GM03348 (cell line): ENCODE measurements at regions not wholly inside any gene's neighbourhood (a gene's known extent, or its start where the extent isn't known, plus 50 kb on each side); places are given as distances from the start of the nearest gene placed in this dataset.
"Not testable (repeated sequence)": the region's sequence is repeated elsewhere in the genome, so short reads cannot be mapped to it uniquely, and the experiment has no call there.

Experiments used
- DNase-seq: peaks from one replicate; pipeline ENCODE4 v3.0.0; 2012; ENCODE audit warnings: low spot score

GRCh38 chr3:193047461-193047860 lies 129.8 kb upstream of the MB21D2 start:
- not testable (repeated sequence) for DNase-seq

- DNase-seq = no peak
These were observed 130.5 kb upstream of the MB21D2 start for GRCh38 chr3:193048127-193048526.

GRCh38 chr3:193049935-193050334 lies 132.3 kb upstream of the MB21D2 start:
- no peak for DNase-seq

GRCh38 chr3:193051314-193051713 lies 133.7 kb upstream of the MB21D2 start:
- DNase-seq = no peak

- DNase-seq = no peak
These were observed 134.8 kb upstream of the MB21D2 start for GRCh38 chr3:193052354-193053045.

- no peak for DNase-seq
These were observed 135.4 kb upstream of the MB21D2 start for GRCh38 chr3:193053046-193053435.

- DNase-seq = no peak
These were observed 137.7 kb upstream of the MB21D2 start for GRCh38 chr3:193055352-193055751.

GRCh38 chr3:193057616-193058015 lies 140.0 kb upstream of the MB21D2 start:
- DNase-seq = no peak

GRCh38 chr3:193060748-193061546 lies 143.3 kb upstream of the MB21D2 start:
- no peak for DNase-seq

- DNase-seq = no peak
These were observed 150.7 kb upstream of the MB21D2 start for GRCh38 chr3:193068365-193068764.

- not testable (repeated sequence) for DNase-seq
These were observed 152.1 kb upstream of the MB21D2 start for GRCh38 chr3:193069732-193070131.

GRCh38 chr3:193078996-193079753 lies 161.5 kb upstream of the MB21D2 start:
- DNase-seq = no peak

GRCh38 chr3:193080821-193081365 lies 160.1 kb upstream of the PLAAT1 start:
- no peak for DNase-seq

- DNase-seq = no peak
These were observed 155.4 kb upstream of the PLAAT1 start for GRCh38 chr3:193085655-193086054.

GRCh38 chr3:193086681-193087080 lies 154.3 kb upstream of the PLAAT1 start:
- no peak for DNase-seq

- DNase-seq = no peak
These were observed 153.7 kb upstream of the PLAAT1 start for GRCh38 chr3:193087336-193087735.

- no peak for DNase-seq
These were observed 145.7 kb upstream of the PLAAT1 start for GRCh38 chr3:193095366-193095765.

GRCh38 chr3:193096076-193096475 lies 144.9 kb upstream of the PLAAT1 start:
- DNase-seq = no peak

- no peak for DNase-seq
These were observed 126.3 kb upstream of the PLAAT1 start for GRCh38 chr3:193114431-193115340.

GRCh38 chr3:193116871-193117270 lies 124.2 kb upstream of the PLAAT1 start:
- no peak for DNase-seq

GRCh38 chr3:193118907-193119306 lies 122.1 kb upstream of the PLAAT1 start:
- DNase-seq = no peak
